ENCODE measurements at regions not wholly inside any gene's neighbourhood (a gene's known extent, or its start where the extent isn't known, plus 50 kb on each side); places are given as distances from the start of the nearest gene placed in this dataset.

DNA sequence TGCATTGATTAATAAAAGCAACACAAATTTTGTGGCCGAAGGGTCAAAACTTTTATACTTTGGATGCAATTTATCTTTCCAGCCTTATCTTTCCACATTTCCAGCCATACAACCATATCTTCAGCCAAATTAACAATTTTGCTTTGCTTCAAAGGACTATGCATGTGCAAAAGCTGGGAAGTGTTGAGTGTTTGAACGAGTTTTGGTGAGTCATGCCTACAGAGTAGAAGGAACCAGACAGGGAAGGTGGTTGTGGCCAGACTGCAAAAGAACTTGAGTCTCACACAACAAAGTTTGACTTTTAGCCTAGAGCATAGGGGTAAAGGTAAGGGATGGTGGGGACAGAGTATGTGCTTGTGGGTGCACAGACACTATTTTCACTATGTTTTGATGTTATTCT, 53.0 kb upstream of the GABRA2 start:
- TF ChIP-seq CTCF (IDR thresholded peaks at IDR 0.05): no peak
- TF ChIP-seq ZFX (IDR thresholded peaks at IDR 0.05; ENCODE audit: borderline replicate concordance): no peak

Data from 22Rv1 (cell line).